ENCODE measurements at regions not wholly inside any gene's neighbourhood (a gene's known extent, or its start where the extent isn't known, plus 50 kb on each side); places are given as distances from the start of the nearest gene placed in this dataset.

- Histone ChIP-seq H2AFZ (ENCODE audit: low read length) (no peak overlapping the region), H3K4me1 (ENCODE audit: insufficient read depth, low read length) (no peaks in the 10 kb centered on the region), H3K9me3 (ENCODE audit: low read depth, low read length) (peaks cover 5% of the 10 kb centered on the region), H3K4me3 (ENCODE audit: insufficient read depth, low read length) (no peak overlapping the region), H3K79me2 (ENCODE audit: insufficient read depth, low read length) (no peaks in the 10 kb centered on the region), H3K27ac (ENCODE audit: low read depth, low read length) (no peak overlapping the region), H3K36me3 (ENCODE audit: insufficient read depth, low read length) (no peaks in the 10 kb centered on the region), H4K20me1 (ENCODE audit: insufficient read depth, low read length) (no peaks in the 10 kb centered on the region), H3K4me2 (ENCODE audit: insufficient read depth, low read length) (no peak overlapping the region), H3K27me3 (ENCODE audit: insufficient read depth, low read length) (no peaks in the 10 kb centered on the region)
- TF ChIP-seq CTCF (IDR thresholded peaks at IDR 0.05; ENCODE audit: extremely low read depth, low read depth, low read length): no peak
- DNase-seq (ENCODE audit: insufficient read length, low spot score, missing footprints): no peak
These were observed 311.4 kb upstream of the NDST4 start for GRCh38 chr4:115424852-115425251.

- Histone ChIP-seq H3K36me3 (ENCODE audit: insufficient read depth, low read length) (no peaks in the 10 kb centered on the region), H3K4me2 (ENCODE audit: insufficient read depth, low read length) (no peak overlapping the region), H4K20me1 (ENCODE audit: insufficient read depth, low read length) (no peaks in the 10 kb centered on the region), H3K4me1 (ENCODE audit: insufficient read depth, low read length) (no peaks in the 10 kb centered on the region), H3K27ac (ENCODE audit: low read depth, low read length) (no peak overlapping the region), H3K9me3 (ENCODE audit: low read depth, low read length) (peaks cover 3% of the 10 kb centered on the region), H3K4me3 (ENCODE audit: insufficient read depth, low read length) (no peak overlapping the region), H2AFZ (ENCODE audit: low read length) (no peak overlapping the region), H3K79me2 (ENCODE audit: insufficient read depth, low read length) (no peaks in the 10 kb centered on the region), H3K27me3 (ENCODE audit: insufficient read depth, low read length) (no peaks in the 10 kb centered on the region)
- no peak for TF ChIP-seq CTCF (IDR thresholded peaks at IDR 0.05; ENCODE audit: extremely low read depth, low read depth, low read length)
- no peak for DNase-seq (ENCODE audit: insufficient read length, low spot score, missing footprints)
These were observed 305.4 kb upstream of the NDST4 start for GRCh38 chr4:115418635-115419396.

GRCh38 chr4:115396034-115396433, 282.6 kb upstream of the NDST4 start:
- TF ChIP-seq CTCF (IDR thresholded peaks at IDR 0.05; ENCODE audit: extremely low read depth, low read depth, low read length): no peak
- Histone ChIP-seq H3K4me3 (ENCODE audit: insufficient read depth, low read length) (no peak overlapping the region), H4K20me1 (ENCODE audit: insufficient read depth, low read length) (no peaks in the 10 kb centered on the region), H3K27ac (ENCODE audit: low read depth, low read length) (no peak overlapping the region), H3K27me3 (ENCODE audit: insufficient read depth, low read length) (no peaks in the 10 kb centered on the region), H3K79me2 (ENCODE audit: insufficient read depth, low read length) (no peaks in the 10 kb centered on the region), H3K4me2 (ENCODE audit: insufficient read depth, low read length) (no peak overlapping the region), H3K9me3 (ENCODE audit: low read depth, low read length) (peaks cover 5% of the 10 kb centered on the region), H3K36me3 (ENCODE audit: insufficient read depth, low read length) (no peaks in the 10 kb centered on the region), H2AFZ (ENCODE audit: low read length) (no peak overlapping the region), H3K4me1 (ENCODE audit: insufficient read depth, low read length) (no peaks in the 10 kb centered on the region)
- DNase-seq (ENCODE audit: insufficient read length, low spot score, missing footprints): no peak

- Histone ChIP-seq H3K79me2 (ENCODE audit: insufficient read depth, low read length) (no peaks in the 10 kb centered on the region), H4K20me1 (ENCODE audit: insufficient read depth, low read length) (no peaks in the 10 kb centered on the region), H2AFZ (ENCODE audit: low read length) (no peak overlapping the region), H3K4me1 (ENCODE audit: insufficient read depth, low read length) (no peaks in the 10 kb centered on the region), H3K4me2 (ENCODE audit: insufficient read depth, low read length) (no peak overlapping the region), H3K36me3 (ENCODE audit: insufficient read depth, low read length) (no peaks in the 10 kb centered on the region), H3K9me3 (ENCODE audit: low read depth, low read length) (no peaks in the 10 kb centered on the region), H3K4me3 (ENCODE audit: insufficient read depth, low read length) (no peak overlapping the region), H3K27me3 (ENCODE audit: insufficient read depth, low read length) (no peaks in the 10 kb centered on the region), H3K27ac (ENCODE audit: low read depth, low read length) (no peak overlapping the region)
- no peak for DNase-seq (ENCODE audit: insufficient read length, low spot score, missing footprints)
- TF ChIP-seq CTCF (IDR thresholded peaks at IDR 0.05; ENCODE audit: extremely low read depth, low read depth, low read length): no peak
These were observed 263.4 kb upstream of the NDST4 start for GRCh38 chr4:115376866-115377265.

All from osteoblast (primary cell).